Right atrium auricular region (tissue), 2 donors: ENCODE measurements at regions not wholly inside any gene's neighbourhood (a gene's known extent, or its start where the extent isn't known, plus 50 kb on each side); places are given as distances from the start of the nearest gene placed in this dataset.

Experiments used
- DNase-seq: peaks from one replicate; pipeline ENCODE4 v3.0.0-alpha.2; 2019; ENCODE audit warnings: low spot score
- H3K27ac ChIP-seq, 2 donors: fragments of 200-600 bp; sonication (generic); 1 replicate in 1 of 2; 2 replicates in 1 of 2; pipeline ENCODE4 v1.5.1; 2016 to 2019
- H3K27me3 ChIP-seq, 2 donors: fragments of 200-600 bp; sonication (generic); one replicate each; pipeline versions ENCODE4 v1.5.1 to v1.6.0; 2017 to 2019
- H3K36me3 ChIP-seq: fragments of 200-600 bp; sonication (generic); one replicate; pipeline ENCODE4 v1.5.1; 2016
- H3K4me1 ChIP-seq, 2 donors: fragments of 200-600 bp; sonication (generic); one replicate each; pipeline versions ENCODE4 v1.5.1 to v1.6.0; 2017 to 2019
- H3K4me3 ChIP-seq, 2 donors: fragments of 200-600 bp; sonication (generic); 1 replicate in 1 of 2; 2 replicates in 1 of 2; pipeline ENCODE4 v1.5.1; 2017 to 2019; ENCODE audit warnings: mild to moderate bottlenecking in 1 of 2, moderate library complexity in 1 of 2
- H3K9me3 ChIP-seq, 2 donors: fragments of 200-600 bp; sonication (generic); one replicate each; pipeline ENCODE4 v1.5.1; 2019
- TF ChIP-seq, protein P1 (sequence below), 2 donors: fragments of 200-600 bp; sonication (generic); IDR thresholded peaks; one replicate each; pipeline ENCODE4 v1.5.1; 2019; ENCODE audit warnings: antibody characterized with exemption in 2 of 2

GRCh38 chr17:73694491-73694890 lies 50.2 kb upstream of the SDK2 start:
- DNase-seq, result no peak
- TF ChIP-seq, protein P1, sequence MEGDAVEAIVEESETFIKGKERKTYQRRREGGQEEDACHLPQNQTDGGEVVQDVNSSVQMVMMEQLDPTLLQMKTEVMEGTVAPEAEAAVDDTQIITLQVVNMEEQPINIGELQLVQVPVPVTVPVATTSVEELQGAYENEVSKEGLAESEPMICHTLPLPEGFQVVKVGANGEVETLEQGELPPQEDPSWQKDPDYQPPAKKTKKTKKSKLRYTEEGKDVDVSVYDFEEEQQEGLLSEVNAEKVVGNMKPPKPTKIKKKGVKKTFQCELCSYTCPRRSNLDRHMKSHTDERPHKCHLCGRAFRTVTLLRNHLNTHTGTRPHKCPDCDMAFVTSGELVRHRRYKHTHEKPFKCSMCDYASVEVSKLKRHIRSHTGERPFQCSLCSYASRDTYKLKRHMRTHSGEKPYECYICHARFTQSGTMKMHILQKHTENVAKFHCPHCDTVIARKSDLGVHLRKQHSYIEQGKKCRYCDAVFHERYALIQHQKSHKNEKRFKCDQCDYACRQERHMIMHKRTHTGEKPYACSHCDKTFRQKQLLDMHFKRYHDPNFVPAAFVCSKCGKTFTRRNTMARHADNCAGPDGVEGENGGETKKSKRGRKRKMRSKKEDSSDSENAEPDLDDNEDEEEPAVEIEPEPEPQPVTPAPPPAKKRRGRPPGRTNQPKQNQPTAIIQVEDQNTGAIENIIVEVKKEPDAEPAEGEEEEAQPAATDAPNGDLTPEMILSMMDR (IDR thresholded peaks at IDR 0.05), result no peak
- Histone ChIP-seq H3K36me3 (no peaks in the 10 kb centered on the region), H3K27ac (no peak overlapping the region), H3K27me3 (no peaks in the 10 kb centered on the region), H3K4me1 (no peaks in the 10 kb centered on the region), H3K4me3 (no peak overlapping the region), H3K9me3 (no peaks in the 10 kb centered on the region)

GRCh38 chr17:73695035-73695738 lies 50.9 kb upstream of the SDK2 start:
- H3K4me3 ChIP-seq, result no peak overlapping the region
- no peaks in the 10 kb centered on the region for H3K27me3 ChIP-seq
- no peak for DNase-seq
- no peaks in the 10 kb centered on the region for H3K9me3 ChIP-seq
- no peaks in the 10 kb centered on the region for H3K36me3 ChIP-seq
- TF ChIP-seq, protein P1 (IDR thresholded peaks at IDR 0.05), result no peak
- no peak overlapping the region for H3K27ac ChIP-seq
- H3K4me1 ChIP-seq, result no peaks in the 10 kb centered on the region

DNA sequence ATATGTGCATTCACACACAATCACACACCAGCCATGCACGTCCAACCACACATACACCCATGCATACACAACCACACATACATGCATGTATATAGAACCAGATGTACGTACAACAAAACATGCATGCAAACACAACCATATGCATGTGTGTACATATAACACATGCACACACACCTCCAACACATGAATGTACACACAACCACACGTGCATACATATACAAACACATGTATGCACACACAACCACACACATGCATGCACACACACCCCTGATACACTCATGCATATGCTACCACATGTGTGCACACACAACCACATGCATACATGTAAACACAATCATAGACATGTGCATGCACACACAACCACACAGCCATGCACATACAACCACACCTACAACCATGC lies 52.0 kb upstream of the SDK2 start:
- TF ChIP-seq, protein P1 (IDR thresholded peaks at IDR 0.05), result no peak

GRCh38 chr17:73697872-73698271 lies 53.6 kb upstream of the SDK2 start:
- no peak for DNase-seq
- TF ChIP-seq, protein P1 (IDR thresholded peaks at IDR 0.05), result no peak
- Histone ChIP-seq H3K4me3 (no peak overlapping the region), H3K9me3 (no peaks in the 10 kb centered on the region), H3K27me3 (no peaks in the 10 kb centered on the region), H3K36me3 (no peaks in the 10 kb centered on the region), H3K27ac (no peak overlapping the region), H3K4me1 (no peaks in the 10 kb centered on the region)

More for the DNA sequence above, 52.0 kb upstream of the SDK2 start:
- Histone ChIP-seq H3K9me3 (no peaks in the 10 kb centered on the region), H3K4me1 (no peaks in the 10 kb centered on the region), H3K27me3 (no peaks in the 10 kb centered on the region), H3K27ac (no peak overlapping the region), H3K4me3 (no peak overlapping the region), H3K36me3 (no peaks in the 10 kb centered on the region)
- no peak for DNase-seq

GRCh38 chr17:73698966-73699365 lies 54.7 kb upstream of the SDK2 start:
- TF ChIP-seq, protein P1 (IDR thresholded peaks at IDR 0.05), result no peak
- H3K9me3 ChIP-seq, result no peaks in the 10 kb centered on the region
- no peak for DNase-seq

GRCh38 chr17:73701701-73702100 lies 57.5 kb upstream of the SDK2 start:
- TF ChIP-seq, protein P1 (IDR thresholded peaks at IDR 0.05), result no peak
- Histone ChIP-seq H3K4me3 (no peak overlapping the region), H3K9me3 (no peaks in the 10 kb centered on the region), H3K36me3 (no peaks in the 10 kb centered on the region), H3K4me1 (no peaks in the 10 kb centered on the region), H3K27ac (no peak overlapping the region), H3K27me3 (no peaks in the 10 kb centered on the region)
- DNase-seq, result no peak

More at GRCh38 chr17:73698966-73699365, 54.7 kb upstream of the SDK2 start:
- Histone ChIP-seq H3K4me3 (no peak overlapping the region), H3K27ac (no peak overlapping the region), H3K4me1 (no peaks in the 10 kb centered on the region), H3K27me3 (no peaks in the 10 kb centered on the region), H3K36me3 (no peaks in the 10 kb centered on the region)
